ENCODE measurements at regions not wholly inside any gene's neighbourhood (a gene's known extent, or its start where the extent isn't known, plus 50 kb on each side); places are given as distances from the start of the nearest gene placed in this dataset.

GRCh38 chr2:235194351-235194750 is 242.5 kb downstream of the SH3BP4 start:
- TF ChIP-seq CTCF (IDR thresholded peaks at IDR 0.05) (no peak), POLR2A (IDR thresholded peaks at IDR 0.05) (no peak)

Data from breast epithelium (tissue), 3 donors.